ENCODE measurements at regions not wholly inside any gene's neighbourhood (a gene's known extent, or its start where the extent isn't known, plus 50 kb on each side); places are given as distances from the start of the nearest gene placed in this dataset.

GRCh38 chr14:98890556-98891340 lies 381.2 kb downstream of the BCL11B start:
- H3K36me3 ChIP-seq (ENCODE audit: control insufficient read depth, insufficient read depth, low read length) = no peaks in the 10 kb centered on the region
- no peak for DNase-seq (ENCODE audit: low read depth, low spot score)
- H3K27me3 ChIP-seq (ENCODE audit: control insufficient read depth, insufficient read depth, low read length) = no peaks in the 10 kb centered on the region
- no peaks in the 10 kb centered on the region for H3K9me3 ChIP-seq (ENCODE audit: control insufficient read depth, insufficient read depth, low read length)
- H3K4me3 ChIP-seq (ENCODE audit: low read length) = no peak overlapping the region
- H3K4me1 ChIP-seq (ENCODE audit: control insufficient read depth, insufficient read depth, low read length) = 0 out of 2 replicates have a peak, but pooled peaks cover 6% of the 10 kb centered on the region
- WGBS (ENCODE audit: insufficient coverage, insufficient read length) = no CpG with 5 or more reads among the region's 13 CpGs
- no peak overlapping the region for H3K27ac ChIP-seq (ENCODE audit: low read length)

GRCh38 chr14:98893675-98894074 lies 378.3 kb downstream of the BCL11B start:
- DNase-seq (ENCODE audit: low read depth, low spot score) = no peak
- 0 out of 2 replicates have a peak, but pooled peaks cover 3% of the 10 kb centered on the region for H3K4me1 ChIP-seq (ENCODE audit: control insufficient read depth, insufficient read depth, low read length)
- no peaks in the 10 kb centered on the region for H3K27me3 ChIP-seq (ENCODE audit: control insufficient read depth, insufficient read depth, low read length)
- no peak overlapping the region for H3K27ac ChIP-seq (ENCODE audit: low read length)
- H3K36me3 ChIP-seq (ENCODE audit: control insufficient read depth, insufficient read depth, low read length) = no peaks in the 10 kb centered on the region
- H3K4me3 ChIP-seq (ENCODE audit: low read length) = no peak overlapping the region
- no peaks in the 10 kb centered on the region for H3K9me3 ChIP-seq (ENCODE audit: control insufficient read depth, insufficient read depth, low read length)

GRCh38 chr14:98894600-98894999 lies 377.4 kb downstream of the BCL11B start:
- Histone ChIP-seq H3K36me3 (ENCODE audit: control insufficient read depth, insufficient read depth, low read length) (no peaks in the 10 kb centered on the region), H3K4me3 (ENCODE audit: low read length) (no peak overlapping the region)

GRCh38 chr14:98896449-98896848 lies 375.5 kb downstream of the BCL11B start:
- DNase-seq (ENCODE audit: low read depth, low spot score) = no peak
- H3K4me3 ChIP-seq (ENCODE audit: low read length) = no peak overlapping the region
- WGBS (ENCODE audit: insufficient coverage, insufficient read length) = no CpG with 5 or more reads among the region's 5 CpGs
- H3K27me3 ChIP-seq (ENCODE audit: control insufficient read depth, insufficient read depth, low read length) = no peaks in the 10 kb centered on the region
- no peaks in the 10 kb centered on the region for H3K9me3 ChIP-seq (ENCODE audit: control insufficient read depth, insufficient read depth, low read length)
- H3K4me1 ChIP-seq (ENCODE audit: control insufficient read depth, insufficient read depth, low read length) = no peaks in the 10 kb centered on the region
- H3K27ac ChIP-seq (ENCODE audit: low read length) = no peak overlapping the region
- no peaks in the 10 kb centered on the region for H3K36me3 ChIP-seq (ENCODE audit: control insufficient read depth, insufficient read depth, low read length)

More at GRCh38 chr14:98894600-98894999, 377.4 kb downstream of the BCL11B start:
- Histone ChIP-seq H3K9me3 (ENCODE audit: control insufficient read depth, insufficient read depth, low read length) (no peaks in the 10 kb centered on the region), H3K4me1 (ENCODE audit: control insufficient read depth, insufficient read depth, low read length) (no peaks in the 10 kb centered on the region), H3K27me3 (ENCODE audit: control insufficient read depth, insufficient read depth, low read length) (no peaks in the 10 kb centered on the region), H3K27ac (ENCODE audit: low read length) (no peak overlapping the region)
- WGBS (ENCODE audit: insufficient coverage, insufficient read length) = no CpG with 5 or more reads among the region's 5 CpGs
- no peak for DNase-seq (ENCODE audit: low read depth, low spot score)

- no peak for DNase-seq (ENCODE audit: low read depth, low spot score)
- H3K27ac ChIP-seq (ENCODE audit: low read length) = no peak overlapping the region
- H3K4me3 ChIP-seq (ENCODE audit: low read length) = no peak overlapping the region
- no CpG with 5 or more reads among the region's 7 CpGs for WGBS (ENCODE audit: insufficient coverage, insufficient read length)
- H3K36me3 ChIP-seq (ENCODE audit: control insufficient read depth, insufficient read depth, low read length) = no peaks in the 10 kb centered on the region
- no peaks in the 10 kb centered on the region for H3K4me1 ChIP-seq (ENCODE audit: control insufficient read depth, insufficient read depth, low read length)
- no peaks in the 10 kb centered on the region for H3K27me3 ChIP-seq (ENCODE audit: control insufficient read depth, insufficient read depth, low read length)
- H3K9me3 ChIP-seq (ENCODE audit: control insufficient read depth, insufficient read depth, low read length) = no peaks in the 10 kb centered on the region
These were observed 374.2 kb downstream of the BCL11B start for GRCh38 chr14:98897605-98898309.

- no peaks in the 10 kb centered on the region for H3K9me3 ChIP-seq (ENCODE audit: control insufficient read depth, insufficient read depth, low read length)
- H3K27me3 ChIP-seq (ENCODE audit: control insufficient read depth, insufficient read depth, low read length) = no peaks in the 10 kb centered on the region
- no peaks in the 10 kb centered on the region for H3K36me3 ChIP-seq (ENCODE audit: control insufficient read depth, insufficient read depth, low read length)
- no peak for DNase-seq (ENCODE audit: low read depth, low spot score)
- H3K4me3 ChIP-seq (ENCODE audit: low read length) = no peak overlapping the region
- H3K4me1 ChIP-seq (ENCODE audit: control insufficient read depth, insufficient read depth, low read length) = no peaks in the 10 kb centered on the region
- no peak overlapping the region for H3K27ac ChIP-seq (ENCODE audit: low read length)
- WGBS (ENCODE audit: insufficient coverage, insufficient read length) = no CpG with 5 or more reads among the region's 9 CpGs
These were observed 372.6 kb downstream of the BCL11B start for GRCh38 chr14:98899441-98899840.

GRCh38 chr14:98900236-98900635 lies 371.8 kb downstream of the BCL11B start:
- no CpG with 5 or more reads among the region's 15 CpGs for WGBS (ENCODE audit: insufficient coverage, insufficient read length)

GRCh38 chr14:98900798-98901197 lies 371.2 kb downstream of the BCL11B start:
- no peaks in the 10 kb centered on the region for H3K4me1 ChIP-seq (ENCODE audit: control insufficient read depth, insufficient read depth, low read length)
- no peak overlapping the region for H3K27ac ChIP-seq (ENCODE audit: low read length)
- H3K36me3 ChIP-seq (ENCODE audit: control insufficient read depth, insufficient read depth, low read length) = no peaks in the 10 kb centered on the region
- no peak overlapping the region for H3K4me3 ChIP-seq (ENCODE audit: low read length)
- H3K9me3 ChIP-seq (ENCODE audit: control insufficient read depth, insufficient read depth, low read length) = no peaks in the 10 kb centered on the region
- no CpG with 5 or more reads among the region's 4 CpGs for WGBS (ENCODE audit: insufficient coverage, insufficient read length)
- no peak for DNase-seq (ENCODE audit: low read depth, low spot score)
- no peaks in the 10 kb centered on the region for H3K27me3 ChIP-seq (ENCODE audit: control insufficient read depth, insufficient read depth, low read length)

More at GRCh38 chr14:98900236-98900635, 371.8 kb downstream of the BCL11B start:
- Histone ChIP-seq H3K36me3 (ENCODE audit: control insufficient read depth, insufficient read depth, low read length) (no peaks in the 10 kb centered on the region), H3K27me3 (ENCODE audit: control insufficient read depth, insufficient read depth, low read length) (no peaks in the 10 kb centered on the region), H3K9me3 (ENCODE audit: control insufficient read depth, insufficient read depth, low read length) (no peaks in the 10 kb centered on the region), H3K4me3 (ENCODE audit: low read length) (no peak overlapping the region), H3K27ac (ENCODE audit: low read length) (no peak overlapping the region), H3K4me1 (ENCODE audit: control insufficient read depth, insufficient read depth, low read length) (no peaks in the 10 kb centered on the region)
- no peak for DNase-seq (ENCODE audit: low read depth, low spot score)

GRCh38 chr14:98901511-98902205 lies 370.3 kb downstream of the BCL11B start:
- Histone ChIP-seq H3K27ac (ENCODE audit: low read length) (no peak overlapping the region), H3K9me3 (ENCODE audit: control insufficient read depth, insufficient read depth, low read length) (no peaks in the 10 kb centered on the region), H3K4me3 (ENCODE audit: low read length) (no peak overlapping the region), H3K4me1 (ENCODE audit: control insufficient read depth, insufficient read depth, low read length) (no peaks in the 10 kb centered on the region), H3K36me3 (ENCODE audit: control insufficient read depth, insufficient read depth, low read length) (no peaks in the 10 kb centered on the region), H3K27me3 (ENCODE audit: control insufficient read depth, insufficient read depth, low read length) (no peaks in the 10 kb centered on the region)
- DNase-seq (ENCODE audit: low read depth, low spot score) = no peak
- WGBS (ENCODE audit: insufficient coverage, insufficient read length) = no CpG with 5 or more reads among the region's 16 CpGs

- DNase-seq (ENCODE audit: low read depth, low spot score) = no peak
- Histone ChIP-seq H3K4me3 (ENCODE audit: low read length) (no peak overlapping the region), H3K9me3 (ENCODE audit: control insufficient read depth, insufficient read depth, low read length) (no peaks in the 10 kb centered on the region), H3K27ac (ENCODE audit: low read length) (no peak overlapping the region), H3K27me3 (ENCODE audit: control insufficient read depth, insufficient read depth, low read length) (no peaks in the 10 kb centered on the region), H3K36me3 (ENCODE audit: control insufficient read depth, insufficient read depth, low read length) (no peaks in the 10 kb centered on the region), H3K4me1 (ENCODE audit: control insufficient read depth, insufficient read depth, low read length) (no peaks in the 10 kb centered on the region)
- no CpG with 5 or more reads among the region's 2 CpGs for WGBS (ENCODE audit: insufficient coverage, insufficient read length)
These were observed 368.6 kb downstream of the BCL11B start for GRCh38 chr14:98903371-98903770.
